K562 (cell line): ENCODE measurements at regions not wholly inside any gene's neighbourhood (a gene's known extent, or its start where the extent isn't known, plus 50 kb on each side); places are given as distances from the start of the nearest gene placed in this dataset.

Experiments
- ZBTB1 ChIP-seq: sonication (generic); formaldehyde crosslinking; IDR thresholded peaks from 2 replicates; pipeline ENCODE4 v1.8.1; 2023; ENCODE audit warnings: missing genetic modification reagents, low read depth, mild to moderate bottlenecking, borderline replicate concordance
- ZNF318 ChIP-seq, 2 experiments: fragments of 450-650 bp; IDR thresholded peaks; 2 replicates each; pipeline ENCODE4 v1.6.1; 2016; ENCODE audit warnings: mild to moderate bottlenecking in 2 of 2, borderline replicate concordance in 1 of 2, low read depth in 1 of 2, moderate library complexity in 1 of 2
- TF ChIP-seq, protein P1 (sequence below), 2 experiments: fragments of 450-650 bp; IDR thresholded peaks; 2 replicates each; pipeline ENCODE4 v1.6.1; 2016

DNA sequence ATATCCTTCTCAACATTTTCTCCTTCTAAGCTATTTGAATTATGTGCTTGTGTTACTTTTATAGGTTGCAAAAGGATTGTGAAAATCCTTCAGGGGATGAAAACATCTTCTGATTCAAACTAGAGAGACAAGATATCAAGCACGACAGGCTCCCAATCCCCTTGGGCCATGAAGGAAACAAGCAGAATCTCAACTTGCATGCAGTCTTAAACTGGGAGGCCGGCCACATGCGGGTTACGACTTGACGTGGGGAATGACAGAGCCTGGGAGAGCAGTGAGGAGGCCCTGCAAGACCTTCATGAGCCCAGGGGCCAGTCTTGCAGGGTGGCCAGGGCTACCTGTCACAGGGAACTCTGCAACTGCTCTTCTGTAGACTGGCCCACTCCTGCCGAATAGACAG lies 94.4 kb downstream of the SCN11A start (continued):
- no peak for TF ChIP-seq ZNF318 (IDR thresholded peaks at IDR 0.05; ENCODE audit: borderline replicate concordance in 1 of 2, low read depth in 1 of 2)
- TF ChIP-seq, protein P1, sequence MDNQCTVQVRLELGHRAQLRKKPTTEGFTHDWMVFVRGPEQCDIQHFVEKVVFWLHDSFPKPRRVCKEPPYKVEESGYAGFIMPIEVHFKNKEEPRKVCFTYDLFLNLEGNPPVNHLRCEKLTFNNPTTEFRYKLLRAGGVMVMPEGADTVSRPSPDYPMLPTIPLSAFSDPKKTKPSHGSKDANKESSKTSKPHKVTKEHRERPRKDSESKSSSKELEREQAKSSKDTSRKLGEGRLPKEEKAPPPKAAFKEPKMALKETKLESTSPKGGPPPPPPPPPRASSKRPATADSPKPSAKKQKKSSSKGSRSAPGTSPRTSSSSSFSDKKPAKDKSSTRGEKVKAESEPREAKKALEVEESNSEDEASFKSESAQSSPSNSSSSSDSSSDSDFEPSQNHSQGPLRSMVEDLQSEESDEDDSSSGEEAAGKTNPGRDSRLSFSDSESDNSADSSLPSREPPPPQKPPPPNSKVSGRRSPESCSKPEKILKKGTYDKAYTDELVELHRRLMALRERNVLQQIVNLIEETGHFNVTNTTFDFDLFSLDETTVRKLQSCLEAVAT (IDR thresholded peaks at IDR 0.05) = no peak
- no peak for TF ChIP-seq ZBTB1 (CRISPR knock-in tag)
